ENCODE measurements at regions not wholly inside any gene's neighbourhood (a gene's known extent, or its start where the extent isn't known, plus 50 kb on each side); places are given as distances from the start of the nearest gene placed in this dataset.

GRCh38 chr1:219391297-219391696, 217.6 kb downstream of the LYPLAL1 start:
- DNase-seq = peak; percentile 71

- DNase-seq = no peak
Observed at GRCh38 chr1:219387211-219387610, 213.5 kb downstream of the LYPLAL1 start.

- peak; percentile 53 for DNase-seq
Observed at GRCh38 chr1:219385787-219386427, 212.2 kb downstream of the LYPLAL1 start.

GRCh38 chr1:219383281-219383680, 209.6 kb downstream of the LYPLAL1 start:
- no peak for DNase-seq

GRCh38 chr1:219381396-219381795, 207.7 kb downstream of the LYPLAL1 start:
- DNase-seq = no peak

DNA sequence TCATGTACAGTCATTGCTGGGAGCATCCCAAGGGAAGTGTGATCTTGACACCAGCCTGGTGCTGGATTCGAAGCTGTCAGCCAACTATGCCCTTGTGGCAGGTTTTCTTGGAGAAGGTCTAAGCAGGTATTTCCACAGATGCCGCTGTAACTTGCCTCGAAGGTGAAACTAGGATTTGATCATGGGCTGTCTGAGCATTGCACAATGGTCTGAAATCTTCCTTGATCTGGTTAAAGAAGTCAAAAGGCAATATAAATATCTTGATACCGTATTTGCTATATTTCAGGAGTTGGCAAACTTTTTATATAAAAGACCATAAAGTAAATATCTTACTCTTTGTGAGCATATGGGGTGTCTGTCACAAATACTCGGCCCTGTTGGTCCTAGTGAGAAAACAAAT, 206.8 kb downstream of the LYPLAL1 start:
- DNase-seq = no peak

DNA sequence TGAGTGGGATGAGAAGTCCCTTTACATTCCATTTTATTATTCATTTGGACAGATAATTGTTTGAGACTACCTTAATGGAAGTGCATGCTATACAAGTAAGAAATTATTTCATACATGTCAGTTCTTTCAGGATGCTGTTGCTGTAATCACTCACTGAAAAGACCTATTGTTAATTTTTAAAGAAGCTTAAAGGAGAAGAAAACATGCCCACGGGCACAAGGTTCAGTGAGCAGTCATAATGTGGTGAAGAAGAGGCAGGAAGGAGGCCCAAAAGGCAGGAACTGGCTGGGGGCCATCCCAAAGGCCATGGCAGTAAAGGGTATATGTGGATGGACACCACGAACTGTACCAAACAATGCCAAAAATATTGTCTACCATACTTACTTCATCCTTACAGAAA, 206.0 kb downstream of the LYPLAL1 start:
- DNase-seq = no peak

DNA sequence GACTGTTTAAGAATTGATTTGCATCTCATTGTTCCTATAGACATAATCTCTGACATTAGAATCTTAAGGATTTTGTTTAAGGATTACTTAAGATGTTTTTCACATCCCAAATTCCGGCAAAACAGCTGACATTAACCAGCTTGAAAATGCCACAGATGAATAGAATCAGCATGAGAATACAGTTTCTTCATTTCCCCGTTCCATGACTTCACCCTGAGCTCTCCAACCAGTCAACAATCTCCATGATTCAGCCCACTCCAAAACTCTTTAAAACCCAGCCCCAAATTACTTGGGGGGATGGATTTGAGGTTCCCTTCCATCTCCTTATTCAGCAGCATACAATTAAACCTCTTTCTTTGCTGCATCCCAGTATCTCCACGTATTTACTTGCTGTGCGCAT, 201.0 kb downstream of the LYPLAL1 start:
- no peak for DNase-seq

- no peak for DNase-seq
Observed at GRCh38 chr1:219374046-219374566, 200.4 kb downstream of the LYPLAL1 start.

- DNase-seq = no peak
Observed at GRCh38 chr1:219373616-219373935, 199.9 kb downstream of the LYPLAL1 start.

DNA sequence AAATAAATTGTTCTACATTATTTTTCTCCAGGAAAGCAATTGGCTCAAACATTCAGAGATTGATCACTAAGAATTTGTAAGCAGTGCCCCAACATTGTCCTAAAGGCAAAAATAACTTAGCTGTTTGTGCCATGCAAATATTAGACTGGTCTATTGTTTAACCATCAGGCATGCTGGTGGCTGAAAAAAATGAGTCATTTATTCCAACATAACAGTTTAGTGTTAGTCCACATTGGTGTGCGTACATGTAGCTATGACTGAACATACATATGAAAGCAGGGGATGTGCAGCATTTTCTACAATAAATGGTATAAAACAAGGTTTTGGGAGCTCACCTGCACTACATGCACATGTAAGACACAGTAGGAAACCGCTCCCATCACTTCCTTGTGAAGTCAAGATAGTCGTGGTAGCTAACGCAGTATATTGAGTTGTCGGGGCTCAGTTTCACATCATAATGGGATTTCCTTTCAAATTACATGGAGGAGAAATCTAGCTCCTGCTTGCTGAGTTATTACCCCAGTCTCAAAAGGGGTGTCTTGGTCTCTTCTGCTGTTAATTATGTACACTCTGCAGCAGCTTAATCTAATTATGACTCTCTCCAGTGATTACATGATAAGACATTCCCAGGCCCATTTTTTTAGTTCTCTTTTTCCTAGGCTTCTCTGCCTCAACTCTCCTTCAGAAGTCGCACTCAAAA, 199.4 kb downstream of the LYPLAL1 start:
- no peak for DNase-seq

GRCh38 chr1:219371471-219371870, 197.8 kb downstream of the LYPLAL1 start:
- no peak for DNase-seq

- DNase-seq = no peak
Observed at GRCh38 chr1:219367496-219367895, 193.8 kb downstream of the LYPLAL1 start.

GRCh38 chr1:219365451-219365850, 191.8 kb downstream of the LYPLAL1 start:
- DNase-seq = no peak

GRCh38 chr1:219362702-219363101, 189.0 kb downstream of the LYPLAL1 start:
- no peak for DNase-seq

GRCh38 chr1:219359126-219359525, 185.4 kb downstream of the LYPLAL1 start:
- no peak for DNase-seq

DNA sequence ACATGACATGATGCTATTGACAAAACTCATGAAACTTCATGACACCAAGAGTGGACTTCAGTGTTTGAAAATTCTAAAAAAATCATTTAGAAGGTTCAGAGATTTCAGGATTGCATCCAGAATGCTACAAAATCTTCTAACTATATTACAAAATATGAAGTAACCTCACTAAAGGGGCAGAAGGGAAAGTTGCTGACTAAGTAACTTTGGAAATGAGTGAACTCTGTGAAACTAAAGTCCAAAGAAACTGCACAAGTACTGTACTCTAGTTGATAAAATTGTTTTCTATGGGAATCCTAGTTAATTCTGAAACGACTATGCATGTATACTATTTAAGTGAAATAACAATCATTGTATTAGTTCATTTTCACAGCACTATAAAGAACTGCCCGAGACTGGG, 184.4 kb downstream of the LYPLAL1 start:
- DNase-seq = no peak

- no peak for DNase-seq
Observed at GRCh38 chr1:219354962-219355361, 181.3 kb downstream of the LYPLAL1 start.

- DNase-seq = no peak
Observed at GRCh38 chr1:219352961-219353651, 179.4 kb downstream of the LYPLAL1 start.

- no peak for DNase-seq
Observed at GRCh38 chr1:219350172-219350931, 176.7 kb downstream of the LYPLAL1 start.

DNA sequence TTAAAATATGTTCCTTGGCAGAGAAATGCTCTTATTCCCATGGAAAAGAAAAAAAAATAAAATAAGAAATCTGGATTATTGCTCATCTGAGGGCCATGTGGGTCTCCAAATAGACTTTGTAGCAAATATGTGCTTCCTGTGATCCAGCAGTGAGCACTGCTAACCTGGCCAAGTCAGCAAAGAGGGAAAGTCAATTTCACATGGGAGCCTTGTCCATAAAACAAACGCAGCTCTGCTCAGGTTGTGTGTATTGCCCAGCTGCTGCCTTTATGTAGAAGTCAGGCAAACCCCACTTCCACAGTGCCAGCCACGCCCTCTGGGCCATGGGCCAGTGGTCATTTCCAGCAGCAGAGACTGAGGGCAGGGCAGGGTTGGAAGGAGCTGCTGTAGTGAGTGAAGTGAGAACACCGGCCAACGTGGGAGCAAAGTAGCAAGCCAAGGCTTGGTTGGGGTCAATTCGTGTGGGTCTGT, 174.3 kb downstream of the LYPLAL1 start:
- DNase-seq = no peak

- DNase-seq = no peak
Observed at GRCh38 chr1:219347376-219347775, 173.7 kb downstream of the LYPLAL1 start.

- DNase-seq = no peak
Observed at GRCh38 chr1:219345953-219346352, 172.3 kb downstream of the LYPLAL1 start.
